ENCODE measurements at regions not wholly inside any gene's neighbourhood (a gene's known extent, or its start where the extent isn't known, plus 50 kb on each side); places are given as distances from the start of the nearest gene placed in this dataset.

- Histone ChIP-seq H3K79me2 (ENCODE audit: insufficient read depth, low read length) (no peaks in the 10 kb centered on the region), H3K9me2 (replicated peaks; ENCODE audit: insufficient read depth, low read length) (no peaks in the 10 kb centered on the region)
- TF ChIP-seq CTCF (IDR thresholded peaks at IDR 0.05; ENCODE audit: insufficient read depth, low read length, poor library complexity, severe bottlenecking): no peak
- no peak for TF ChIP-seq EZH2phosphoT487 (conservative IDR thresholded peaks at IDR 0.05; ENCODE audit: low read length)
Observed at GRCh38 chr2:228261546-228261945, 80.1 kb upstream of the SPHKAP start.

DNA sequence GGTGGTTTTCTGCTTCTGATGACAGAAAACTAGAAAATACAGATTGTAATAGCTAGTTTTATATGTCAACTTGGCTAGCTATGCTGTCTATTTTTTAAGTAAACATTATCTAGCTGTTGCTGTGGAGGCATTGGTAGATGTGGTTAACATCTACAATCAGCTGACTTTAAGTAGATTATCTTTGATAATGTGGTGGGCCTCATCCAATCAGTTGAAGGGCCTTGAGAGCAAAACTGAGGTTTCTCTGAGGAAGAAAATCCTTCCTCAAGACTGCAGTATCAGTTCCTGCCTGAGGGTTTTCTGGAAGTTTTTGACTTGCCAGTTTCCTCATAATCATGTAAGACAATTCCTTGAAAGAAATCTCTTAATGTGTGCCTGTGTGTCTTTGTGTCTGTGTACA, 75.9 kb upstream of the SPHKAP start:
- H3K27me3 ChIP-seq (ENCODE audit: low read length): no peaks in the 10 kb centered on the region
- H3K4me2 ChIP-seq (ENCODE audit: low read depth, low read length, poor library complexity, severe bottlenecking): no peak overlapping the region
- no peaks in the 10 kb centered on the region for H3K9me3 ChIP-seq (ENCODE audit: insufficient read depth, low read length)
- no peak overlapping the region for H3K4me3 ChIP-seq (ENCODE audit: insufficient read depth, low read length, poor library complexity, severe bottlenecking)
- no peaks in the 10 kb centered on the region for H3K79me2 ChIP-seq (ENCODE audit: insufficient read depth, low read length)
- no peaks in the 10 kb centered on the region for H4K20me1 ChIP-seq (ENCODE audit: low read depth, low read length)
- no peak for TF ChIP-seq CTCF (IDR thresholded peaks at IDR 0.05; ENCODE audit: insufficient read depth, low read length, poor library complexity, severe bottlenecking)
- no peak for TF ChIP-seq EZH2phosphoT487 (conservative IDR thresholded peaks at IDR 0.05; ENCODE audit: low read length)
- no peak overlapping the region for H2AFZ ChIP-seq (ENCODE audit: low read depth, low read length, severe bottlenecking)
- H3K36me3 ChIP-seq (ENCODE audit: low read length): no peaks in the 10 kb centered on the region
- no peak overlapping the region for H3K9ac ChIP-seq (ENCODE audit: low read length)
- H3F3A ChIP-seq (ENCODE audit: insufficient read depth): no peaks in the 10 kb centered on the region
- no peak overlapping the region for H3K27ac ChIP-seq (ENCODE audit: low read depth, low read length)
- H3K9me2 ChIP-seq (replicated peaks; ENCODE audit: insufficient read depth, low read length): no peaks in the 10 kb centered on the region

More at GRCh38 chr2:228261546-228261945, 80.1 kb upstream of the SPHKAP start:
- no peak overlapping the region for H3K4me2 ChIP-seq (ENCODE audit: low read depth, low read length, poor library complexity, severe bottlenecking)
- no peaks in the 10 kb centered on the region for H3F3A ChIP-seq (ENCODE audit: insufficient read depth)
- H2AFZ ChIP-seq (ENCODE audit: low read depth, low read length, severe bottlenecking): no peak overlapping the region
- H3K27ac ChIP-seq (ENCODE audit: low read depth, low read length): no peak overlapping the region
- no peaks in the 10 kb centered on the region for H3K27me3 ChIP-seq (ENCODE audit: low read length)
- H4K20me1 ChIP-seq (ENCODE audit: low read depth, low read length): no peaks in the 10 kb centered on the region
- H3K9ac ChIP-seq (ENCODE audit: low read length): no peak overlapping the region
- no peaks in the 10 kb centered on the region for H3K36me3 ChIP-seq (ENCODE audit: low read length)
- no peak overlapping the region for H3K4me3 ChIP-seq (ENCODE audit: insufficient read depth, low read length, poor library complexity, severe bottlenecking)
- no peaks in the 10 kb centered on the region for H3K9me3 ChIP-seq (ENCODE audit: insufficient read depth, low read length)

DNA sequence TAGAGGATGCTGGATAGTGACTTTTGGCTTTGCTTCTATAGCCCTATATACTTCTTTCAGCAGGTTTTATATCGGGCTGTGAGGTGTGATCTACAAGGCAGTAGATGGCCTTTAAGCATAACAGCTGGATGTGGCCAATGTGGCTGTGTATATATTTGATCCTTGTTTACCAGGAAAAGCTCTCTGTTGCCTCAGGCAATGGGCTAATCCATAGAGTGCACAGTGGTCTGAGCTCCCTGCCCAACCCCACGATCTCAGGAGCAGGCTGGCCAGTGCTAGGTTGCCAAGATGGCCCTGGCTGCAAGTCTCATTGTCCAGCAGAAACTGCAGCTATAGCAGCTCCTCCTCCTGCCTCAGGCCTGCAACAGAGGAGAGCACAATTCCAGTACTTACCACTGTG, 72.3 kb upstream of the SPHKAP start:
- H3K36me3 ChIP-seq (ENCODE audit: low read length): no peaks in the 10 kb centered on the region
- no peaks in the 10 kb centered on the region for H3F3A ChIP-seq (ENCODE audit: insufficient read depth)
- no peak overlapping the region for H3K27ac ChIP-seq (ENCODE audit: low read depth, low read length)
- no peaks in the 10 kb centered on the region for H3K9me3 ChIP-seq (ENCODE audit: insufficient read depth, low read length)
- TF ChIP-seq EZH2phosphoT487 (conservative IDR thresholded peaks at IDR 0.05; ENCODE audit: low read length) (no peak), CTCF (IDR thresholded peaks at IDR 0.05; ENCODE audit: insufficient read depth, low read length, poor library complexity, severe bottlenecking) (no peak)
- H4K20me1 ChIP-seq (ENCODE audit: low read depth, low read length): no peaks in the 10 kb centered on the region
- H3K9ac ChIP-seq (ENCODE audit: low read length): no peak overlapping the region
- no peaks in the 10 kb centered on the region for H3K27me3 ChIP-seq (ENCODE audit: low read length)
- H3K4me2 ChIP-seq (ENCODE audit: low read depth, low read length, poor library complexity, severe bottlenecking): no peak overlapping the region
- no peak overlapping the region for H2AFZ ChIP-seq (ENCODE audit: low read depth, low read length, severe bottlenecking)
- H3K79me2 ChIP-seq (ENCODE audit: insufficient read depth, low read length): no peaks in the 10 kb centered on the region
- no peak overlapping the region for H3K4me3 ChIP-seq (ENCODE audit: insufficient read depth, low read length, poor library complexity, severe bottlenecking)
- no peaks in the 10 kb centered on the region for H3K9me2 ChIP-seq (replicated peaks; ENCODE audit: insufficient read depth, low read length)
